Heart right ventricle (tissue), 16 donors: ENCODE measurements at regions not wholly inside any gene's neighbourhood (a gene's known extent, or its start where the extent isn't known, plus 50 kb on each side); places are given as distances from the start of the nearest gene placed in this dataset.

Experiments
- ATAC-seq, 8 donors: fragments of 200-7000 bp; cut with Tn5 transposase; one replicate each; pipeline ENCODE4 v1.9.1; 2020; ENCODE audit warnings: mild to moderate bottlenecking in 8 of 8, moderate library complexity in 8 of 8, moderate number of reproducible peaks in 1 of 8
- DNase-seq, 2 donors: peaks; one replicate each; pipeline ENCODE4 v3.0.0-alpha.2; 2020
- H3K27ac ChIP-seq, 10 donors: fragments of 200-600 bp; sonication (generic) in 2 of 10; one replicate each; pipeline versions ENCODE4 v1.5.0 to v1.8.0; 2020 to 2022; ENCODE audit warnings: mild to moderate bottlenecking in 3 of 10
- H3K27me3 ChIP-seq, 7 donors: fragments of 200-600 bp; one replicate each; pipeline ENCODE4 v1.8.0; 2021 to 2022; ENCODE audit warnings: mild to moderate bottlenecking in 2 of 7
- H3K36me3 ChIP-seq, 9 donors: fragments of 200-600 bp; sonication (generic) in 1 of 9; one replicate each; pipeline versions ENCODE4 v1.5.0 to v1.8.0; 2020 to 2022; ENCODE audit warnings: mild to moderate bottlenecking in 2 of 9
- H3K4me1 ChIP-seq, 9 donors: fragments of 200-600 bp; sonication (generic) in 1 of 9; one replicate each; pipeline versions ENCODE4 v1.5.0 to v1.8.0; 2020 to 2022; ENCODE audit warnings: mild to moderate bottlenecking in 4 of 9
- H3K4me3 ChIP-seq, 10 donors: fragments of 200-600 bp; sonication (generic) in 2 of 10; one replicate each; pipeline versions ENCODE4 v1.5.0 to v1.8.0; 2020 to 2022; ENCODE audit warnings: mild to moderate bottlenecking in 7 of 10, moderate library complexity in 2 of 10
- H3K9me3 ChIP-seq, 11 donors: fragments of 200-600 bp in 10 of 11; sonication (generic) in 2 of 11; one replicate each; pipeline versions ENCODE4 v1.5.0 to v1.8.0; 2013 to 2022; ENCODE audit warnings: mild to moderate bottlenecking in 2 of 11, control low read depth in 1 of 11, moderate library complexity in 1 of 11
- WGBS, 2 donors: extraction: QIAGEN DNeasy Blood & Tissue Kit; methylation state at CpG; one replicate each; pipeline ENCODE4 v1.1.7; 2013; ENCODE audit warnings: inconsistent platforms in 1 of 2; 5-methylcytosine and 5-hydroxymethylcytosine counted together
- intact Hi-C, 10 donors: fragments of 100-400 bp; cut with DNase I; formaldehyde crosslinking; loops; one replicate each; pipeline versions ENCODE4 v1.11.1 to v1.14.2; 2022
- TF ChIP-seq, protein P1 (sequence below), 9 donors: fragments of 200-600 bp; sonication (generic) in 2 of 9; IDR thresholded peaks; one replicate each; pipeline versions ENCODE4 v1.5.0 to v1.8.0; 2021 to 2022; ENCODE audit warnings: antibody characterized with exemption in 9 of 9, mild to moderate bottlenecking in 5 of 9, moderate library complexity in 1 of 9
- donor health status: Arrhythmogenic right ventricular cardiomyopathy.
- donor health status: ischemic (EF 13 %, LVEDD 7.1; RV severe dilation, severe dysfunction).
- donor health status: healthy with polysubstance abuse.
- donor health status: DM: no; HTN: yes; CAD: no.
- donor health status: DM: no; HTN: no; CAD: no.
- donor health status: ischemic (EF 25% LVEDD 6.9; RV normal size, moderate dysfunction).
- donor health status: ischemic (EF 25% LVEDD 5.7; RV mildly dilated, moderate dysfunction).
- donor health status: healthy.
- donor health status: DM: yes; HTN: yes; CAD: no.
- donor health status: Ischemic cardiomyopathy.
- donor health status: ischemic (EF 35%, LVEDD 5.7; RV mildly dilated, moderate dysfunction).
- donor health status: nonischemic (EF 11% LVEDD 7.7; RV severe dilation, severe dysfunction).
- donor health status: DM: yes; HTN: yes; CAD: no.
- donor health status: PGD.
- donor health status: ischemic (EF 29% LVEDD 5.4; RV normal size, mild dysfunction).
- donor health status: nonischemic (EF 23%, LVEDD 6.1; RV moderate dilation, normal function).

DNA sequence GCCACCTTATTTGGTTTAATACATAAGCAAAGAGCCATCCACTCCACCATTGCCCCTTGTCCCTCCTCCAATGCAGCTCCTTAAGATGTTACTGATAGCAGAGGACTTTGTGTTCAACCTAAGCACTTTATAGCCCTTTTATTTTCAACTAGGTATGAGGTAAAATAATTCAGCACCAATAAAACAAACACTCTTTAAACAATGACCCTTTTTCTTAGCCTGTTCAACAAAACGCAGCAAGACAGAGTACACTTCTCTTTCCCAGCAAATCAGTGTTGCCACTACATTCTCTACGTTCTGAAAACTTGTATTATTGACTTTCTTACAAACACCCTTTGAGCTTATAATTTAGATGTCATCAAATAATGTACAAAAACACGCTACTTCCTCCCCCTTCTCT, 104.0 kb upstream of the IGLL5 start:
- intact Hi-C loops = no loop called here
- WGBS, 2 donors = 64 to 72% methylated on average over 3 of the region's 3 CpGs
- DNase-seq = no peak
- H3K27me3 ChIP-seq = peaks cover 0 to 31% (median 21%) of the 10 kb centered on the region in 7 donors
- no peaks in the 10 kb centered on the region for H3K4me1 ChIP-seq
- TF ChIP-seq, protein P1, sequence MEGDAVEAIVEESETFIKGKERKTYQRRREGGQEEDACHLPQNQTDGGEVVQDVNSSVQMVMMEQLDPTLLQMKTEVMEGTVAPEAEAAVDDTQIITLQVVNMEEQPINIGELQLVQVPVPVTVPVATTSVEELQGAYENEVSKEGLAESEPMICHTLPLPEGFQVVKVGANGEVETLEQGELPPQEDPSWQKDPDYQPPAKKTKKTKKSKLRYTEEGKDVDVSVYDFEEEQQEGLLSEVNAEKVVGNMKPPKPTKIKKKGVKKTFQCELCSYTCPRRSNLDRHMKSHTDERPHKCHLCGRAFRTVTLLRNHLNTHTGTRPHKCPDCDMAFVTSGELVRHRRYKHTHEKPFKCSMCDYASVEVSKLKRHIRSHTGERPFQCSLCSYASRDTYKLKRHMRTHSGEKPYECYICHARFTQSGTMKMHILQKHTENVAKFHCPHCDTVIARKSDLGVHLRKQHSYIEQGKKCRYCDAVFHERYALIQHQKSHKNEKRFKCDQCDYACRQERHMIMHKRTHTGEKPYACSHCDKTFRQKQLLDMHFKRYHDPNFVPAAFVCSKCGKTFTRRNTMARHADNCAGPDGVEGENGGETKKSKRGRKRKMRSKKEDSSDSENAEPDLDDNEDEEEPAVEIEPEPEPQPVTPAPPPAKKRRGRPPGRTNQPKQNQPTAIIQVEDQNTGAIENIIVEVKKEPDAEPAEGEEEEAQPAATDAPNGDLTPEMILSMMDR (IDR thresholded peaks at IDR 0.05) = no peak
- ATAC-seq = no peak
- H3K9me3 ChIP-seq = no peaks in the 10 kb centered on the region
- no peak overlapping the region for H3K27ac ChIP-seq
- H3K4me3 ChIP-seq = no peak overlapping the region
- no peaks in the 10 kb centered on the region for H3K36me3 ChIP-seq

DNA sequence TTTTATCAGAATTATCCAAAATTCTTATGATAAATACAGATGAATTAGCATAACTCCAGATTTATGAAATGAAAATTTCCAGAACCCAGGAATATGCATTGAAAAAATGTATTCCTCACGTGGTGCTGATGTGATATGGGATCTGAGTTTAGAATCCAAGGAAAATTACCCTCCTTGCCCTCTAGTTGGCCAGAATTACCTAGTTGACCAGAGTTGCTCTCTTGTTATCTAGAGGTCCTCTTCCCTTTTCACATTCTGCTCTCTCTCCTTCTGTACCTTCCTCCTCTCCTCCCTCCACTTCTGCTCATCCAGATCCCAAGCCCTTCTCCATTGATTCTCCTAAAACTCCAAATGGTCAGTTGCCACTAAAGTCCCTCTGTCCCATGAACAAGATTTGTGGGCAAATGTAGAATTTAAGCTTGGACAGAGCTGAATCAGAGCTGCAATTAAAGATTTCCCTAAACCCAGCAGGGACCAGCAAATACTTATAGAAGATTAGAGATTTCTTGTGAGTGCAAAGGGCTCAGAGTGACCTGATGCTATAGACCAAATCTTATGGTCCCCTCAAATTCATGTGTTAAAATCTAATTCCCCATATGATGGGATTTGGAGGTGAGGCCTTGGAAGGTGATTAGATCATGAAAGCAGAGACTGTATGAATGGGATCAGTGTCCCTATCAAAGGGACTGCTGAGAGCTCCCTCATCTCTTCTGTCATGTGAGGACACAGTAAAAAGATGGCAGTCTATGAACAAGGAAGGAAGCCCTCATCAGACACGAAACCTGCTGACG, 103.2 kb upstream of the IGLL5 start:
- no peak for DNase-seq
- H3K9me3 ChIP-seq = no peaks in the 10 kb centered on the region
- TF ChIP-seq, protein P1 (IDR thresholded peaks at IDR 0.05) = no peak
- H3K36me3 ChIP-seq = no peaks in the 10 kb centered on the region
- no peak overlapping the region for H3K4me3 ChIP-seq
- 50 to 63% methylated on average over 3 of the region's 3 CpGs for WGBS, 2 donors
- peaks cover 0 to 33% (median 27%) of the 10 kb centered on the region in 7 donors for H3K27me3 ChIP-seq
- intact Hi-C loops = no loop called here
- no peak overlapping the region for H3K27ac ChIP-seq
- H3K4me1 ChIP-seq = peaks cover 0 to 7% (median 0%) of the 10 kb centered on the region in 9 donors
- no peak for ATAC-seq

DNA sequence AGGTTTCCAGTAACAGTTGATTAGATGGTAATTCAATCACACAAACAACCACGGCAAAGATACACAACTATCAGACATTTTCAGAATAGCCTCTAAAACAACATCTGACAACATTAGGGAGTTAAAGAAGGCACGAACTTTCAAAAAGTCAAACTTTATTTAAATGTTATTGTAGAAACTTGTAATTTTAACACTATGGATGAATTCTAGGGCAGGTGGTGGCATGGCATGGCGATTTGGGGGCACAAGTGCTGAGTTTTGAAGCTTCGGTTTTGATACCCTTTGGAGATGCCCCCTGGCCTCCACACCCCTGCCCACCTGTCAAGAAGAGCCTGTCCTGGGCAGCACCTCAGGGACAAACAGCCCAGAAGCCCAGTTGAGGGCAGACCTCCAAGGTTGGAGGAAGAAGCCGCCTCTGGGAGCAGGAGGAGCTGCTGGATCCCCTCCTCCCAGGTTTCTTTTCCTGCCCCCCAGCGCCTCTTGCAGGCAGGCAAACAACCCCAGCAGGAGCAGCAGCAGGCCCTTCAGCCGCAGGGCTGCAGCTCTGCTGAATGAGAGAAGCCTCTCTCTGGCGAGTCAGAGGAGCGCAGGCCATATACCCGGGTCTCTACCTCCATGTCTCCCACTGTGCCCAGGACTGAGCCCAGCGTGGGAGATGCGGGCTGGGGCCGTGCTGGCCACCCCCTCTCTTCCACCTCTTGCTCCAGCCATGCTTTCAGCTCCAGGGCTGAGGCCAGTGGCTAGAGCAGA, 102.1 kb upstream of the IGLL5 start:
- DNase-seq (no peak), ATAC-seq (no peak)
- H3K9me3 ChIP-seq = no peaks in the 10 kb centered on the region
- no peak overlapping the region for H3K4me3 ChIP-seq
- intact Hi-C loops = no loop called here
- peaks cover 0 to 37% (median 32%) of the 10 kb centered on the region in 7 donors for H3K27me3 ChIP-seq
- peaks cover 0 to 11% (median 0%) of the 10 kb centered on the region in 9 donors for H3K4me1 ChIP-seq
- TF ChIP-seq, protein P1 (IDR thresholded peaks at IDR 0.05) = no peak
- no peak overlapping the region for H3K27ac ChIP-seq
- WGBS, 2 donors = 66 to 74% methylated on average over 13 of the region's 13 CpGs
- H3K36me3 ChIP-seq = no peaks in the 10 kb centered on the region

DNA sequence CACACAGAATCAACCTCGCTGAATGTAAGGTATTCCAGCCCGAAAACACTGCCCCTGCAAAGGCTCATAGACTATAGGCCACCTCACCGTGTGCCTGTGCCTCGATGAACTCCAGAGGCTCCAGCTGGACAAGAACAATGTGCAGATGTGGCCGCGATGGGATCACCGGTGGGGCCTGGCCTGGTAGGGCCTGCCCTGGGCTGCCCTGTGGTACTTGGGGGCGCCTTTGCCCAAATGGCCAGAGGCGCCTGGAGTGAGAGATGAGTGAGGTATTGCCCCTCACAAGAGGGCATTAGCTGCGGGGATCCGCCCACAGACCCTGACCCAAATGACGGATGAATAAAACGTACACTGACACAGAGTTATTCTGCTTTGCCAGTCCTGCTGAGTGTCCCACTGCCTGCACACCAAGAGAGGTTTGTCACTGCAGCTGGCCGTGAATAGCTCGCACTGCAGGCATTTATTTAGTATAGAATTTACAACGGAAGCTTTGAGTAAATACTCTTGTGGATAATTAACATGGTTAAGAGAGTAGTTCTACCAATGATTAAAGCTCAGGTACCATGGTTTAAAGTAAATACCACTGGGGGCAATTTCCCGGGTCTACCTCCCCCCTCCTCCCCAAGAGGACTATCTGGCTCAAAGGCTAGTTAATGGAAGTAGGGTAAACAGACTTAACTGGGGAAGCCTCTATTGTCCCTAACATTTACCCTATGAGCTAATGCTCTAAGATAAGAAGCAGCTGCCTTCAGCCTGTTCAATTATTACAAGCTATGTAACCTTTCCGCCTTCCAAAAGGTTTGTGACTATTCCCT, 101.1 kb upstream of the IGLL5 start:
- H3K27ac ChIP-seq = no peak overlapping the region
- 80 to 89% methylated on average over 18 of the region's 18 CpGs for whole genome bisulfite sequencing, 2 donors
- H3K4me1 ChIP-seq = peaks cover 0 to 11% (median 0%) of the 10 kb centered on the region in 9 donors
- intact Hi-C loops = no loop called here
- ATAC-seq (no peak), DNase-seq (no peak)
- no peaks in the 10 kb centered on the region for H3K9me3 ChIP-seq
- TF ChIP-seq, protein P1 (IDR thresholded peaks at IDR 0.05) = no peak
- H3K4me3 ChIP-seq = no peak overlapping the region
- no peaks in the 10 kb centered on the region for H3K36me3 ChIP-seq
- H3K27me3 ChIP-seq = peaks cover 0 to 37% (median 32%) of the 10 kb centered on the region in 7 donors
